ENCODE measurements at regions not wholly inside any gene's neighbourhood (a gene's known extent, or its start where the extent isn't known, plus 50 kb on each side); places are given as distances from the start of the nearest gene placed in this dataset.

GRCh38 chrX:125266153-125266660 lies 53.5 kb upstream of the TEX13C start:
- Mint-ChIP-seq H3K36me3 (ENCODE audit: insufficient read depth, unreplicated experiment) (no peaks in the 10 kb centered on the region), H3K27me3 (ENCODE audit: unreplicated experiment) (no peaks in the 10 kb centered on the region), H3K4me1 (ENCODE audit: low read depth, unreplicated experiment) (no peaks in the 10 kb centered on the region), H3K9me3 (ENCODE audit: low read depth, unreplicated experiment) (peaks cover 11% of the 10 kb centered on the region), H3K4me3 (ENCODE audit: low read depth, unreplicated experiment) (no peak overlapping the region), H3K27ac (ENCODE audit: unreplicated experiment) (no peak overlapping the region)
- BruUV-seq (replicated peaks) = no TSS peak
- CTCF ChIA-PET = no interaction called here
- TF ChIP-seq CTCF (IDR thresholded peaks at IDR 0.05; ENCODE audit: unreplicated experiment) = no peak
- no peak for DNase-seq
- intact Hi-C loops (cut with micrococcal nuclease; ENCODE audit: unreplicated experiment) = no loop called here
